K562 (cell line): ENCODE measurements at regions not wholly inside any gene's neighbourhood (a gene's known extent, or its start where the extent isn't known, plus 50 kb on each side); places are given as distances from the start of the nearest gene placed in this dataset.

Experiments
- ATAC-seq: fragments of 200-7000 bp; cut with Tn5 transposase; 3 replicates; pipeline ENCODE4 v1.9.1; 2020; ENCODE audit warnings: moderate library complexity
- BruUV-seq: library from RNA; stranded (reverse); fragments of 400-500 nt; replicated peaks from 2 replicates; lab custom pipeline; 2021; lab: Mats Ljungman, UMichigan
- CTCF ChIA-PET: fragments of 300-600 bp; formaldehyde crosslinking; extraction: SDS; loops from one replicate; lab custom pipeline; 2021; ENCODE audit warnings: low intra/inter-chr PET ratio; lab: Yijun Ruan, JAX
- POLR2A ChIA-PET: fragments of 300-600, 350-650 bp; sonication (Branson Sonifier 250); formaldehyde crosslinking; extraction: SDS; loops from one replicate; lab custom pipeline; 2021; ENCODE audit warnings: antibody characterized with exemption, inconsistent platforms; lab: Yijun Ruan, JAX
- DNase-seq, 4 experiments: peaks; one replicate each; pipeline versions ENCODE4 v3.0.0 to v3.0.0-alpha.2; 2011 to 2018; ENCODE audit warnings: low spot score in 3 of 4, mixed read lengths in 3 of 4; ENCODE audit errors: extremely low read depth in 1 of 4
- FAIRE-seq: peaks from 2 replicates; lab custom pipeline; 2011; peaks lifted over from hg19 to GRCh38; lab: Jason Lieb, UNC
- H2AFZ ChIP-seq: 2 replicates; pipeline ENCODE4 v1.6.0; 2011; ENCODE audit warnings: low read depth, low read length, control low read depth, inconsistent platforms
- H3K27ac ChIP-seq: fragments of 200-600 bp; 3 replicates; pipeline ENCODE4 v1.8.0; 2011; ENCODE audit warnings: low read depth, mild to moderate bottlenecking, control low read depth, inconsistent platforms, low read length, moderate library complexity, mixed read lengths; ENCODE audit errors: extremely low read depth
- H3K27me3 ChIP-seq, 2 experiments: fragments of 300-600 bp in 1 of 2; 2 replicates in 1 of 2; 3 replicates in 1 of 2; pipeline versions ENCODE4 v1.6.0 to v1.8.0; 2011; ENCODE audit warnings: inconsistent platforms in 2 of 2, low read length in 2 of 2, mild to moderate bottlenecking in 1 of 2, mixed read lengths in 1 of 2, moderate library complexity in 1 of 2; ENCODE audit not compliant: control insufficient read depth in 2 of 2, insufficient read depth in 2 of 2
- H3K36me3 ChIP-seq: fragments of 300-600 bp; 3 replicates; pipeline ENCODE4 v1.8.0; 2011; ENCODE audit warnings: mild to moderate bottlenecking, low read length, inconsistent platforms; ENCODE audit not compliant: control insufficient read depth, insufficient read depth
- H3K4me1 ChIP-seq, 2 experiments: fragments of 200-600 bp in 1 of 2; replicated peaks in 1 of 2; 2 replicates in 1 of 2; 3 replicates in 1 of 2; pipeline versions ENCODE4 v1.5.1 to v1.8.0; 2011; ENCODE audit warnings: inconsistent platforms in 2 of 2, low read length in 2 of 2, mild to moderate bottlenecking in 1 of 2, mixed read lengths in 1 of 2, moderate library complexity in 1 of 2; ENCODE audit not compliant: control insufficient read depth in 2 of 2, insufficient read depth in 2 of 2
- H3K4me2 ChIP-seq: 2 replicates; pipeline ENCODE4 v1.6.1; 2011; ENCODE audit warnings: low read length, control low read depth, inconsistent platforms, mixed read lengths; ENCODE audit not compliant: insufficient read depth
- H3K4me3 ChIP-seq: fragments of 200-600 bp; sonication (generic), shearing (Covaris generic); 2 replicates; pipeline ENCODE4 v1.5.1; 2016; ENCODE audit warnings: control low read depth, inconsistent platforms
- H3K79me2 ChIP-seq: fragments of 200-600 bp; 3 replicates; pipeline ENCODE4 v1.8.0; 2011; ENCODE audit warnings: low read length, inconsistent platforms; ENCODE audit not compliant: control insufficient read depth, insufficient read depth
- H3K9ac ChIP-seq, 2 experiments: 2 replicates each; pipeline versions ENCODE4 v1.6.0 to v1.6.1; 2011; ENCODE audit warnings: low read depth in 2 of 2, low read length in 2 of 2, control low read depth in 1 of 2, inconsistent platforms in 1 of 2, mild to moderate bottlenecking in 1 of 2, mixed read lengths in 1 of 2; ENCODE audit not compliant: insufficient read depth in 1 of 2
- H3K9me1 ChIP-seq: one replicate; pipeline ENCODE4 v1.6.0; 2011; ENCODE audit warnings: inconsistent platforms, mild to moderate bottlenecking, low read length, moderate library complexity; ENCODE audit not compliant: control insufficient read depth, insufficient read depth
- H3K9me3 ChIP-seq: replicated peaks from 2 replicates; pipeline ENCODE4 v1.5.1; 2011; ENCODE audit warnings: low read depth, low read length, inconsistent platforms; ENCODE audit not compliant: control insufficient read depth, insufficient read depth
- H4K20me1 ChIP-seq: replicated peaks from 2 replicates; pipeline ENCODE4 v1.6.1; 2011; ENCODE audit warnings: low read length, inconsistent platforms, mixed read lengths; ENCODE audit not compliant: control insufficient read depth, insufficient read depth
- CBFA2T2 ChIP-seq: fragments of 450-650 bp; conservative IDR thresholded peaks from 2 replicates; pipeline ENCODE4 v1.6.1; 2017; ENCODE audit warnings: mild to moderate bottlenecking
- CHCHD3 ChIP-seq: fragments of 250-450 bp; sonication (Bioruptor Pico); IDR thresholded peaks from 2 replicates; pipeline ENCODE4 v2.1.2; 2022; ENCODE audit warnings: mild to moderate bottlenecking
- COPS2 ChIP-seq: fragments of 450-650 bp; conservative IDR thresholded peaks from 2 replicates; pipeline ENCODE4 v1.6.1; 2016; ENCODE audit warnings: mild to moderate bottlenecking, moderate library complexity
- CTBP1 ChIP-seq: fragments of 450-650 bp; IDR thresholded peaks from 2 replicates; pipeline ENCODE4 v1.6.1; 2016; ENCODE audit warnings: borderline replicate concordance
- FOXK1 ChIP-seq: sonication (generic); formaldehyde crosslinking; IDR thresholded peaks from 2 replicates; pipeline ENCODE4 v1.8.0; 2022; ENCODE audit warnings: missing genetic modification reagents, mild to moderate bottlenecking, borderline replicate concordance
- KAT8 ChIP-seq: fragments of 450-650 bp; IDR thresholded peaks from 2 replicates; pipeline ENCODE4 v1.6.1; 2016; ENCODE audit warnings: low read depth, mild to moderate bottlenecking
- KLF16 ChIP-seq: IDR thresholded peaks from 2 replicates; pipeline ENCODE4 v1.6.1; 2016; ENCODE audit warnings: antibody characterized with exemption
- MBD2 ChIP-seq: sonication (generic); IDR thresholded peaks from 2 replicates; pipeline ENCODE4 v1.6.1; 2016; ENCODE audit warnings: low read depth, borderline replicate concordance
- POLR2AphosphoS5 ChIP-seq: IDR thresholded peaks from 2 replicates; pipeline ENCODE4 v1.6.1; 2011; ENCODE audit warnings: mild to moderate bottlenecking, low read depth, low read length, moderate library complexity; ENCODE audit not compliant: control insufficient read depth, insufficient read depth
- TRIM28 ChIP-seq: fragments of 450-650 bp; IDR thresholded peaks from 2 replicates; pipeline ENCODE4 v1.6.1; 2017
- ZNF217 ChIP-seq: sonication (generic); formaldehyde crosslinking; IDR thresholded peaks from 2 replicates; pipeline ENCODE4 v1.8.0; 2022; ENCODE audit warnings: mild to moderate bottlenecking, missing genetic modification reagents
- ZNF280B ChIP-seq: fragments of 250-450 bp; sonication (Bioruptor Pico); IDR thresholded peaks from 2 replicates; pipeline ENCODE4 v1.5.1; 2021; ENCODE audit warnings: mild to moderate bottlenecking
- ZNF512 ChIP-seq: IDR thresholded peaks from 2 replicates; pipeline ENCODE4 v1.6.1; 2016; ENCODE audit warnings: missing genetic modification characterization, missing compliant biosample characterization
- ZNF561 ChIP-seq: fragments of 450-650 bp; formaldehyde crosslinking; conservative IDR thresholded peaks from 2 replicates; pipeline ENCODE4 v1.4.0; 2020; ENCODE audit warnings: mild to moderate bottlenecking, moderate library complexity
- ZNF696 ChIP-seq: fragments of 250-450 bp; sonication (Bioruptor Pico); conservative IDR thresholded peaks from 2 replicates; pipeline ENCODE4 v1.4.0; 2020; ENCODE audit warnings: mild to moderate bottlenecking, moderate library complexity
- WGBS: fragments of 100-300 bp; shearing (Covaris generic); methylation state at CpG from one replicate; pipeline ENCODE4 v1.1.6; 2016; ENCODE audit warnings: low coverage, mixed read lengths; ENCODE audit not compliant: insufficient coverage; ENCODE audit errors: missing lambda C conversion rate; 5-methylcytosine and 5-hydroxymethylcytosine counted together
- in situ Hi-C: fragments of 300-500 bp; cut with MboI; formaldehyde crosslinking; loops from 4 replicates; pipeline ENCODE4 v1.15.0; 2018; ENCODE audit warnings: inconsistent platforms, mixed read lengths
- intact Hi-C: fragments of 100-400 bp; cut with micrococcal nuclease; formaldehyde crosslinking; loops from 2 replicates; pipeline ENCODE4 v1.14.2; 2022

- H3K36me3 ChIP-seq = no peaks in the 10 kb centered on the region
- no peak for FAIRE-seq
Observed at GRCh38 chr10:9188022-9188810, 1133.7 kb downstream of the GATA3 start.

More at GRCh38 chr10:9188022-9188810, 1133.7 kb downstream of the GATA3 start:
- no peaks in the 10 kb centered on the region for H3K9me1 ChIP-seq
- H3K4me2 ChIP-seq = no peak overlapping the region
- H4K20me1 ChIP-seq = no peaks in the 10 kb centered on the region
- ChIA-PET CTCF (no interaction called here), POLR2A (interaction anchor here (0.7 kb wide), 1 partner anchor 449 kb away, joined by 3 read pairs; no protein-coding TSS in a partner anchor)
- no peak overlapping the region for H3K4me3 ChIP-seq
- no peaks in the 10 kb centered on the region for H3K27me3 ChIP-seq
- H3K27ac ChIP-seq = no peak overlapping the region
- no TSS peak for BruUV-seq
- no peaks in the 10 kb centered on the region for H3K79me2 ChIP-seq
- in situ Hi-C loops = no loop called here
- no peak overlapping the region for H3K9ac ChIP-seq
- H3K9me3 ChIP-seq = no peaks in the 10 kb centered on the region
- WGBS = 0% methylated on average over 3 of the region's 3 CpGs
- no peak overlapping the region for H2AFZ ChIP-seq
- intact Hi-C loops = no loop called here
- TF ChIP-seq TRIM28 = no peak
- no peak for TF ChIP-seq ZNF561 (CRISPR knock-in tag)
- no peak for TF ChIP-seq KAT8
- TF ChIP-seq MBD2 = no peak
- no peak for TF ChIP-seq KLF16
- TF ChIP-seq FOXK1 (CRISPR knock-in tag) = no peak
- no peak for TF ChIP-seq CBFA2T2
- no peak for TF ChIP-seq ZNF696 (CRISPR knock-in tag)
- TF ChIP-seq ZNF217 (CRISPR knock-in tag) = no peak
- no peak for TF ChIP-seq CHCHD3
- TF ChIP-seq CTBP1 = no peak
- no peak for TF ChIP-seq POLR2AphosphoS5
- no peak for TF ChIP-seq COPS2
- no peak for TF ChIP-seq ZNF280B (CRISPR knock-in tag)
- TF ChIP-seq ZNF512 (tag) = no peak
- DNase-seq (no peak), ATAC-seq (no peak)
- no peaks in the 10 kb centered on the region for H3K4me1 ChIP-seq
